HT1080 (cell line): ENCODE measurements at regions not wholly inside any gene's neighbourhood (a gene's known extent, or its start where the extent isn't known, plus 50 kb on each side); places are given as distances from the start of the nearest gene placed in this dataset.
"Not testable (repeated sequence)": the region's sequence is repeated elsewhere in the genome, so short reads cannot be mapped to it uniquely, and the experiment has no call there.

Experiments
- DNase-seq: peaks from one replicate; pipeline ENCODE4 v3.0.0-alpha.2; 2015; ENCODE audit warnings: low read depth

- no peak for DNase-seq
Measured at GRCh38 chr5:40154194-40154593, 525.5 kb upstream of the PTGER4 start.

GRCh38 chr5:40150896-40151295 is 528.8 kb upstream of the PTGER4 start:
- no peak for DNase-seq

- no peak for DNase-seq
Measured at GRCh38 chr5:40141896-40142295, 537.8 kb upstream of the PTGER4 start.

GRCh38 chr5:40141418-40141817 is 538.3 kb upstream of the PTGER4 start:
- DNase-seq, result no peak

GRCh38 chr5:40137223-40137622 is 542.5 kb upstream of the PTGER4 start:
- no peak for DNase-seq

GRCh38 chr5:40134883-40135520 is 544.7 kb upstream of the PTGER4 start:
- peak; percentile 9 for DNase-seq

GRCh38 chr5:40124367-40124766 is 555.3 kb upstream of the PTGER4 start:
- DNase-seq, result no peak

GRCh38 chr5:40121236-40121635 is 558.5 kb upstream of the PTGER4 start:
- DNase-seq, result peak; percentile 67

GRCh38 chr5:40112875-40113274 is 566.8 kb upstream of the PTGER4 start:
- DNase-seq, result no peak

GRCh38 chr5:40111036-40111435 is 568.7 kb upstream of the PTGER4 start:
- DNase-seq, result not testable (repeated sequence)

GRCh38 chr5:40108764-40109390 is 570.8 kb upstream of the PTGER4 start:
- peak; percentile 51 for DNase-seq

GRCh38 chr5:40107786-40108185 is 571.9 kb upstream of the PTGER4 start:
- DNase-seq, result not testable (repeated sequence)

- DNase-seq, result no peak
Measured at GRCh38 chr5:40106847-40107246, 572.9 kb upstream of the PTGER4 start.

- no peak for DNase-seq
Measured at GRCh38 chr5:40098313-40098712, 581.4 kb upstream of the PTGER4 start.

GRCh38 chr5:40093550-40093949 is 586.2 kb upstream of the PTGER4 start:
- DNase-seq, result no peak

- DNase-seq, result no peak
Measured at GRCh38 chr5:40089269-40089668, 590.4 kb upstream of the PTGER4 start.

GRCh38 chr5:40084614-40085013 is 595.1 kb upstream of the PTGER4 start:
- DNase-seq, result no peak

GRCh38 chr5:40082313-40082712 is 597.4 kb upstream of the PTGER4 start:
- DNase-seq, result no peak

GRCh38 chr5:40080191-40080590 is 599.5 kb upstream of the PTGER4 start:
- DNase-seq, result no peak

- no peak for DNase-seq
Measured at GRCh38 chr5:40078898-40079575, 600.7 kb upstream of the PTGER4 start.

- DNase-seq, result no peak
Measured at GRCh38 chr5:40074826-40075225, 604.9 kb upstream of the PTGER4 start.

GRCh38 chr5:40073927-40074326 is 605.8 kb upstream of the PTGER4 start:
- DNase-seq, result no peak

GRCh38 chr5:40071870-40072269 is 607.8 kb upstream of the PTGER4 start:
- DNase-seq, result no peak
